Activated CD8-positive, alpha-beta memory T cell treated with anti-CD3 and anti-CD28 coated beads, Interleukin-2, amount 10 ng/mL, durations not matched to agents 7 days and 5 days (primary cell): ENCODE measurements at regions not wholly inside any gene's neighbourhood (a gene's known extent, or its start where the extent isn't known, plus 50 kb on each side); places are given as distances from the start of the nearest gene placed in this dataset.

Experiments
- ATAC-seq: fragments of 150-1000 bp; cut with Tn5 transposase; one replicate; pipeline ENCODE4 v1.10.0; 2021; ENCODE audit warnings: moderate library complexity
- CTCF ChIA-PET: fragments of 350-600 bp; sonication (Branson Sonifier 250); formaldehyde crosslinking; loops from one replicate; lab custom pipeline; 2021; ENCODE audit warnings: antibody characterized with exemption; lab: Charles Lee
- DNase-seq: peaks from one replicate; pipeline ENCODE4 v3.0.0-alpha.2; 2020
- H3K27ac Mint-ChIP-seq: one replicate; pipeline ENCODE4 v1.8.0; 2021; ENCODE audit warnings: mild to moderate bottlenecking, mixed read lengths
- H3K27me3 Mint-ChIP-seq: one replicate; pipeline ENCODE4 v1.8.0; 2021; ENCODE audit warnings: mixed read lengths
- H3K36me3 Mint-ChIP-seq: one replicate; pipeline ENCODE4 v1.8.0; 2021; ENCODE audit warnings: mild to moderate bottlenecking, mixed read lengths
- H3K4me1 Mint-ChIP-seq: one replicate; pipeline ENCODE4 v1.8.0; 2021; ENCODE audit warnings: mixed read lengths
- H3K4me3 Mint-ChIP-seq: one replicate; pipeline ENCODE4 v1.8.0; 2021; ENCODE audit warnings: mild to moderate bottlenecking, moderate library complexity, mixed read lengths
- H3K9me3 Mint-ChIP-seq: one replicate; pipeline ENCODE4 v1.8.0; 2022; ENCODE audit warnings: low read depth, mixed read lengths

GRCh38 chr1:234942879-234943506 is 185.6 kb downstream of the TOMM20 start:
- DNase-seq: no peak
- CTCF ChIA-PET: interaction anchor here (1.0 kb wide), 1 partner anchor 16 kb away, joined by 3 read pairs; no protein-coding TSS in a partner anchor
- H3K27ac Mint-ChIP-seq: no peak overlapping the region

GRCh38 chr1:234942012-234942332 is 186.7 kb downstream of the TOMM20 start:
- Mint-ChIP-seq H3K4me3 (no peak overlapping the region), H3K4me1 (peaks cover 13% of the 10 kb centered on the region), H3K9me3 (no peaks in the 10 kb centered on the region), H3K27ac (no peak overlapping the region), H3K27me3 (no peaks in the 10 kb centered on the region), H3K36me3 (peaks cover 10% of the 10 kb centered on the region)
- CTCF ChIA-PET: interaction anchor here (0.7 to 1.2 kb wide), 3 partner anchors 9 to 1171 kb away, joined by 3 to 4 read pairs (median 3); no protein-coding TSS in a partner anchor
- DNase-seq (peak; percentile 21), ATAC-seq (no peak)

More at GRCh38 chr1:234942879-234943506, 185.6 kb downstream of the TOMM20 start:
- Mint-ChIP-seq H3K9me3 (no peaks in the 10 kb centered on the region), H3K4me1 (peaks cover 6% of the 10 kb centered on the region), H3K27me3 (no peaks in the 10 kb centered on the region), H3K4me3 (no peak overlapping the region), H3K36me3 (peaks cover 9% of the 10 kb centered on the region)
- no peak for ATAC-seq

DNA sequence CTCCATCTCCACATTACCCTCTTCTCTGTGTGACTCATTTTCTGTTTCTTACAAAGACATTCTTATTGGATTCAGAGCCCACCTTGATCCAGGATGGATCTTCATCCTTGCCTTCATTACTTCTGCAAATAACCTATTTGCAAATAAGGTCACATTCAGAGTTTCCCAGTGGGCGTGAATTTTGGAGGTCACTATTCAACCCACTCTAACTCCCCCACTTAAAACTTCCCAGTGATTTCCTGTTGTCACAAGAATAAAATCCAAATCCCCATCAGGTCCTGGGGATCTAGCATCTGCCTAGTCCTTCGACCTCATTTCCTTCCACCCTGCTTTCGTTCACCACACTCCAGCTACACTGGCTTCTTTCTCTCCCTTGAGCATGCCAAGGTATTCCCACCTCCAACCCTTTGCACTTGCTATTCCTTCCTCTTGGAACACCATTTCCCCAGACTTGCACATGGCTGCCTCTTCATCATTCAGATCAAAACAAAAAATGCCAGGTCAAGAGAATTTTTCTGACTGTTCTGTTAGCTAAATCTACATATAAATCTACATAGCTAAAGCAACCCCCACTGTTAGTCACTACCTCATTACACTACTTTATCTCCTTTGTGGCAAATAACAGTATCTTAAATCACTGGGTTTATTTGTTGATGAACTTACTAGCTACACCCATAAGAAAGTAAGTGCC is 187.2 kb downstream of the TOMM20 start:
- no peaks in the 10 kb centered on the region for H3K27me3 Mint-ChIP-seq
- H3K4me1 Mint-ChIP-seq: peaks cover 18% of the 10 kb centered on the region
- no peaks in the 10 kb centered on the region for H3K9me3 Mint-ChIP-seq
- no peak for DNase-seq
- no peak for ATAC-seq
- CTCF ChIA-PET: interaction anchor here (0.7 to 1.2 kb wide), 3 partner anchors 9 to 1172 kb away, joined by 3 to 4 read pairs (median 3); no protein-coding TSS in a partner anchor
- H3K4me3 Mint-ChIP-seq: no peak overlapping the region
- no peak overlapping the region for H3K27ac Mint-ChIP-seq
- peaks cover 10% of the 10 kb centered on the region for H3K36me3 Mint-ChIP-seq

GRCh38 chr1:234940841-234941240 is 187.8 kb downstream of the TOMM20 start:
- H3K36me3 Mint-ChIP-seq: peaks cover 10% of the 10 kb centered on the region
- no peak for ATAC-seq
- H3K9me3 Mint-ChIP-seq: no peaks in the 10 kb centered on the region
- no peak overlapping the region for H3K27ac Mint-ChIP-seq
- no peak for DNase-seq
- no peaks in the 10 kb centered on the region for H3K27me3 Mint-ChIP-seq
- CTCF ChIA-PET: no interaction called here
- H3K4me1 Mint-ChIP-seq: peaks cover 18% of the 10 kb centered on the region
- no peak overlapping the region for H3K4me3 Mint-ChIP-seq

DNA sequence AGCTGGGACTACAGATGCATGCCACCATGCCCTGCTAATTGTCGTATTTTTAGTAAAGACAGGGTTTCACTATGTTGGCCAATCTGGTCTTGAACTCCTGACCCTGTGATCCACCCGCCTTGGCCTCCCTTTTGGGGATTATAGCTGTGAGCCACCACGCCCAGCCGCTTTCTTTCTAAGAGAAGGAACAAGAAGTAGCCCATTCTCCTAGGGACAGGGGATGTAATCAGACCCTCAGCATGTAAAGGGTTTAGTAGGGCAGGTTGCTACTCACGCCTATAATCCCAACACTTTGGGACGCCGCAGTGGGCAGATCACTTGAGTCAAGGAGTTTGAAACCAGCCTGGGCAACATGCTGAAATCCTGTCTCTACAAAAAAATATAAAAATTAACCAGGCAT is 189.7 kb downstream of the TOMM20 start:
- ATAC-seq: no peak
- no peak overlapping the region for H3K4me3 Mint-ChIP-seq
- CTCF ChIA-PET: interaction anchor here (1.5 kb wide), 1 partner anchor 12 kb away, joined by 4 read pairs; no protein-coding TSS in a partner anchor
- peaks cover 17% of the 10 kb centered on the region for H3K4me1 Mint-ChIP-seq
- no peaks in the 10 kb centered on the region for H3K27me3 Mint-ChIP-seq
- no peak overlapping the region for H3K27ac Mint-ChIP-seq
- peaks cover 8% of the 10 kb centered on the region for H3K36me3 Mint-ChIP-seq
- DNase-seq: no peak
- H3K9me3 Mint-ChIP-seq: no peaks in the 10 kb centered on the region

- Mint-ChIP-seq H3K27ac (no peak overlapping the region), H3K4me3 (no peak overlapping the region), H3K27me3 (no peaks in the 10 kb centered on the region), H3K4me1 (peaks cover 24% of the 10 kb centered on the region), H3K9me3 (no peaks in the 10 kb centered on the region), H3K36me3 (peaks cover 4% of the 10 kb centered on the region)
- no peak for DNase-seq
- ATAC-seq: no peak
- CTCF ChIA-PET: interaction anchor here (1.5 kb wide), 1 partner anchor 11 kb away, joined by 4 read pairs; no protein-coding TSS in a partner anchor
Measured at GRCh38 chr1:234938135-234938534, 190.5 kb downstream of the TOMM20 start.

DNA sequence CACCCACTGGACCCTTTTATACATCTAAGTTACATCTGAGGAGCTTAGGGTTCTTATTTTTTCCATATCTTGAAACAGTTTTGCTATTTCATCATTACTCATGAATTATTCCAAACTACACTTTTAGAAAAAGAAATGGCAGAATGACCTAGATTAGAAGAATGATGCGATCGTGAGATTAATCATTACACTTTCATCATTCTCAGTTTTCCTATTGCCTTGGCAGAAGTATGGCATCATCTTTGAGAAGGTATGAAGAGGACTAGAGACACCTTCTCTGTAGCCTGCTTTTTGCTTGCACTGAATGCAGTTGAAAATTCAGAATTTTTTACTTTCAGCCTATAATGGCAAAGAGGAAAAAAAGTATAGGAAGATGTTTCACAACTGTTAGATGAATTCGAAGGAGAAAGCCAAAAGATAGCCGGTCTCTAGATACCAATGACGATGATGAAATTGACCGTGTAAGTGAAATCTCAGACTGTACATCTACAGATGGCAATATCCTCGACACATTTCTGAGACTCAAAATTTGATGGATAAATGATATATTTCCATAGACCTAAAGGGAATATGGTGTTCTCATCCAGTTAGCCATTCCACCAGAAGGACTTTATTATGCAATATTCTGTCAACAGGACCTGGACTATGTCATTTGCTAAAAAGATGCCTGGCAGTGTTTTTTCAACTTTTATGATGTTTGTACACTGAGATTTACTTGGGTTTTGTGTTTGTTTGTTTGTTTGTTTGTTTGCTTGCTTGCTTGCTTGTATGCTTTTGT is 191.8 kb downstream of the TOMM20 start:
- no peaks in the 10 kb centered on the region for H3K27me3 Mint-ChIP-seq
- H3K36me3 Mint-ChIP-seq: peaks cover 3% of the 10 kb centered on the region
- no peak overlapping the region for H3K27ac Mint-ChIP-seq
- DNase-seq (no peak), ATAC-seq (no peak)
- H3K9me3 Mint-ChIP-seq: no peaks in the 10 kb centered on the region
- CTCF ChIA-PET: no interaction called here
- peaks cover 33% of the 10 kb centered on the region for H3K4me1 Mint-ChIP-seq
- H3K4me3 Mint-ChIP-seq: no peak overlapping the region

- DNase-seq (no peak), ATAC-seq (no peak)
- Mint-ChIP-seq H3K27me3 (no peaks in the 10 kb centered on the region), H3K4me1 (peaks cover 33% of the 10 kb centered on the region), H3K36me3 (peaks cover 3% of the 10 kb centered on the region), H3K4me3 (no peak overlapping the region), H3K27ac (no peak overlapping the region), H3K9me3 (no peaks in the 10 kb centered on the region)
- CTCF ChIA-PET: no interaction called here
Measured at GRCh38 chr1:234934611-234935033, 194.0 kb downstream of the TOMM20 start.

GRCh38 chr1:234933475-234933874 is 195.2 kb downstream of the TOMM20 start:
- Mint-ChIP-seq H3K27me3 (no peaks in the 10 kb centered on the region), H3K9me3 (no peaks in the 10 kb centered on the region), H3K36me3 (peaks cover 3% of the 10 kb centered on the region), H3K4me1 (peaks cover 37% of the 10 kb centered on the region), H3K4me3 (no peak overlapping the region), H3K27ac (peak overlapping the region; percentile 39)
- CTCF ChIA-PET: interaction anchor here (1.1 to 1.2 kb wide), 3 partner anchors 14 to 45 kb away, joined by 3 to 5 read pairs (median 4); no protein-coding TSS in a partner anchor
- peak; percentile 53 for DNase-seq
- ATAC-seq: peak; percentile 69

GRCh38 chr1:234932511-234933430 is 195.9 kb downstream of the TOMM20 start:
- no peak for DNase-seq

DNA sequence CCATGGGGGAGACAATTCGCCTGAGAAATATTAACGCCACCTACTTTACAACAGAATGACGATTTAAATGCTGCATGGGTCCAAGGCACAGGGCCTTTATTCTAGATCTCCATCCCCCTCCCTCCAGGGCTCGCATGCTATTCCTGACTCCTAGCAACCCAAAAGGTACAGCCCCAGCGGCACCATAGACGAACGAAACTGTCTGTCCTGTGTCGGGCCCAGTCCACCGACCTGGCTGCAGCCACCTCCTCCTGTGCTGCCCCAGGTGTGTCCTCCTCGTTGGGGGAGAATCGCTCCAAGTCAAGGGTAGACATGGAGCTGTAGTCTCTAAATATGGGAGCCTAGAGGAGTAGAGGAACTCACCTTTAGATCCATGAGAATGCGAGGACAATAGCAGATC is 196.5 kb downstream of the TOMM20 start:
- CTCF ChIA-PET: interaction anchor here (1.1 kb wide), 1 partner anchor 10 kb away, joined by 3 read pairs; no protein-coding TSS in a partner anchor
- Mint-ChIP-seq H3K4me3 (no peak overlapping the region), H3K27ac (no peak overlapping the region), H3K4me1 (peaks cover 41% of the 10 kb centered on the region), H3K27me3 (no peaks in the 10 kb centered on the region), H3K9me3 (no peaks in the 10 kb centered on the region), H3K36me3 (peaks cover 1% of the 10 kb centered on the region)
- no peak for ATAC-seq
- no peak for DNase-seq

More at GRCh38 chr1:234932511-234933430, 195.9 kb downstream of the TOMM20 start:
- Mint-ChIP-seq H3K27me3 (no peaks in the 10 kb centered on the region), H3K36me3 (peaks cover 3% of the 10 kb centered on the region), H3K9me3 (no peaks in the 10 kb centered on the region), H3K27ac (peak overlapping the region; percentile 39), H3K4me1 (peaks cover 40% of the 10 kb centered on the region), H3K4me3 (no peak overlapping the region)
- ATAC-seq: no peak
- CTCF ChIA-PET: interaction anchor here (1.1 to 1.2 kb wide), 3 partner anchors 9 to 46 kb away, joined by 3 to 5 read pairs (median 4); no protein-coding TSS in a partner anchor

- Mint-ChIP-seq H3K4me3 (no peak overlapping the region), H3K36me3 (no peaks in the 10 kb centered on the region), H3K27me3 (no peaks in the 10 kb centered on the region), H3K4me1 (peaks cover 41% of the 10 kb centered on the region), H3K27ac (no peak overlapping the region), H3K9me3 (no peaks in the 10 kb centered on the region)
- ATAC-seq (no peak), DNase-seq (no peak)
- CTCF ChIA-PET: interaction anchor here (1.5 kb wide), 1 partner anchor 80 kb away, joined by 3 read pairs; no protein-coding TSS in a partner anchor
Measured at GRCh38 chr1:234931404-234931973, 197.1 kb downstream of the TOMM20 start.
